Mesenchymal stem cell (in vitro differentiated cells and primary cell): ENCODE measurements at regions not wholly inside any gene's neighbourhood (a gene's known extent, or its start where the extent isn't known, plus 50 kb on each side); places are given as distances from the start of the nearest gene placed in this dataset.

Experiments used
- DNase-seq: peaks from one replicate; pipeline ENCODE4 v3.0.0-alpha.2; 2013
- H2AFZ ChIP-seq: one replicate; pipeline ENCODE4 v1.6.1; 2013; ENCODE audit warnings: low read depth, mild to moderate bottlenecking, control low read depth, inconsistent platforms, low read length, moderate library complexity
- H2AK5ac ChIP-seq: 2 replicates; pipeline ENCODE4 v1.6.1; 2013; ENCODE audit warnings: low read length, moderate library complexity, mild to moderate bottlenecking, inconsistent platforms; ENCODE audit not compliant: severe bottlenecking
- H2BK120ac ChIP-seq: one replicate; pipeline ENCODE4 v1.6.1; 2013; ENCODE audit warnings: low read depth, mild to moderate bottlenecking, inconsistent platforms, low read length, moderate library complexity
- H2BK12ac ChIP-seq, 2 experiments: one replicate each; pipeline ENCODE4 v1.6.1; 2013; ENCODE audit warnings: inconsistent platforms in 2 of 2, low read length in 2 of 2, mild to moderate bottlenecking in 2 of 2, moderate library complexity in 2 of 2, control low read depth in 1 of 2
- H2BK15ac ChIP-seq: one replicate; pipeline ENCODE4 v1.6.1; 2013; ENCODE audit warnings: mild to moderate bottlenecking, low read depth, inconsistent platforms; ENCODE audit not compliant: poor library complexity, severe bottlenecking
- H2BK5ac ChIP-seq: 2 replicates; pipeline ENCODE4 v1.6.1; 2013; ENCODE audit warnings: low read depth, mild to moderate bottlenecking, low read length, control low read depth, inconsistent platforms; ENCODE audit not compliant: poor library complexity, severe bottlenecking
- H3K14ac ChIP-seq, 2 experiments: one replicate each; pipeline ENCODE4 v1.6.1; 2013; ENCODE audit warnings: inconsistent platforms in 2 of 2, low read length in 2 of 2, control low read depth in 1 of 2, mild to moderate bottlenecking in 1 of 2, moderate library complexity in 1 of 2
- H3K18ac ChIP-seq, 2 experiments: one replicate each; pipeline ENCODE4 v1.6.1; 2013; ENCODE audit warnings: inconsistent platforms in 2 of 2, low read length in 2 of 2, control low read depth in 1 of 2, low read depth in 1 of 2, mild to moderate bottlenecking in 1 of 2
- H3K23ac ChIP-seq, 2 experiments: one replicate each; pipeline ENCODE4 v1.6.1; 2013; ENCODE audit warnings: inconsistent platforms in 2 of 2, low read length in 2 of 2, mild to moderate bottlenecking in 2 of 2, moderate library complexity in 2 of 2, control low read depth in 1 of 2
- H3K27ac ChIP-seq: 2 replicates; pipeline ENCODE4 v1.5.1; 2013; ENCODE audit warnings: mild to moderate bottlenecking, moderate library complexity, low read length, control low read depth, inconsistent platforms; ENCODE audit not compliant: poor library complexity, severe bottlenecking
- H3K27me3 ChIP-seq, 2 experiments: 2 replicates each; pipeline versions ENCODE4 v1.6.1 to v1.7.0; 2013; ENCODE audit warnings: low read length in 2 of 2, mild to moderate bottlenecking in 2 of 2, moderate library complexity in 2 of 2, control low read depth in 1 of 2, inconsistent platforms in 1 of 2; ENCODE audit not compliant: control insufficient read depth in 1 of 2, insufficient read depth in 1 of 2
- H3K36me3 ChIP-seq, 2 experiments: 2 replicates each; pipeline versions ENCODE4 v1.6.1 to v1.7.0; 2013; ENCODE audit warnings: low read length in 2 of 2, control low read depth in 1 of 2, inconsistent platforms in 1 of 2, low read depth in 1 of 2, mild to moderate bottlenecking in 1 of 2; ENCODE audit not compliant: insufficient read depth in 2 of 2, control insufficient read depth in 1 of 2
- H3K4ac ChIP-seq, 2 experiments: one replicate each; pipeline ENCODE4 v1.6.1; 2013; ENCODE audit warnings: inconsistent platforms in 2 of 2, low read length in 2 of 2, mild to moderate bottlenecking in 2 of 2, moderate library complexity in 2 of 2, control low read depth in 1 of 2, low read depth in 1 of 2
- H3K4me1 ChIP-seq: 2 replicates; pipeline ENCODE4 v1.6.1; 2013; ENCODE audit warnings: low read depth, low read length, control low read depth; ENCODE audit not compliant: control insufficient read depth, insufficient read depth
- H3K4me2 ChIP-seq: 2 replicates; pipeline ENCODE4 v1.6.1; 2013; ENCODE audit warnings: low read length, mild to moderate bottlenecking, inconsistent platforms; ENCODE audit not compliant: poor library complexity, severe bottlenecking
- H3K4me3 ChIP-seq, 2 experiments: 2 replicates each; pipeline versions ENCODE4 v1.5.1 to v1.7.0; 2013; ENCODE audit warnings: low read length in 2 of 2, mild to moderate bottlenecking in 2 of 2, control low read depth in 1 of 2, low read depth in 1 of 2; ENCODE audit not compliant: insufficient read depth in 1 of 2
- H3K79me1 ChIP-seq: replicated peaks from 2 replicates; pipeline ENCODE4 v1.6.1; 2013; ENCODE audit warnings: mild to moderate bottlenecking, control low read depth, low read length, inconsistent platforms; ENCODE audit not compliant: poor library complexity, severe bottlenecking
- H3K9ac ChIP-seq: 2 replicates; pipeline ENCODE4 v1.7.0; 2013; ENCODE audit warnings: mild to moderate bottlenecking, low read length, moderate library complexity
- H3K9me3 ChIP-seq: 2 replicates; pipeline ENCODE4 v1.7.0; 2013; ENCODE audit warnings: mild to moderate bottlenecking, low read length; ENCODE audit not compliant: control insufficient read depth
- H4K8ac ChIP-seq: one replicate; pipeline ENCODE4 v1.6.1; 2013; ENCODE audit warnings: inconsistent platforms, mild to moderate bottlenecking, low read length, moderate library complexity
- H4K91ac ChIP-seq: one replicate; pipeline ENCODE4 v1.6.1; 2013; ENCODE audit warnings: mild to moderate bottlenecking, low read length, inconsistent platforms
- WGBS: methylation state at CpG from one replicate; pipeline ENCODE4 v1.1.7; 2013; ENCODE audit warnings: mixed read lengths; 5-methylcytosine and 5-hydroxymethylcytosine counted together

GRCh38 chr18:59839931-59840685 lies 59.7 kb upstream of the PMAIP1 start:
- Histone ChIP-seq H3K18ac (peak overlapping the region in 1 of 2 experiments; percentile 9), H3K9ac (no peak overlapping the region), H4K91ac (peak overlapping the region; percentile 31), H3K4me2 (no peak overlapping the region), H3K14ac (no peak overlapping the region), H2AK5ac (no peak overlapping the region), H3K4ac (no peak overlapping the region), H2BK120ac (no peak overlapping the region), H3K27me3 (peaks cover 0 to 7% of the 10 kb centered on the region in 2 experiments), H3K4me1 (no peaks in the 10 kb centered on the region), H2BK15ac (peak overlapping the region; percentile 64), H3K4me3 (no peak overlapping the region), H3K27ac (no peak overlapping the region), H3K23ac (no peak overlapping the region), H3K79me1 (no peaks in the 10 kb centered on the region), H4K8ac (no peak overlapping the region), H3K36me3 (no peaks in the 10 kb centered on the region), H2BK12ac (peak overlapping the region in 1 of 2 experiments; percentile 52), H2BK5ac (no peak overlapping the region), H3K9me3 (no peaks in the 10 kb centered on the region), H2AFZ (no peak overlapping the region)
- DNase-seq = no peak
- 87% methylated on average over 4 of the region's 5 CpGs for WGBS

GRCh38 chr18:59839246-59839645 lies 60.5 kb upstream of the PMAIP1 start:
- no peaks in the 10 kb centered on the region for H3K9me3 ChIP-seq
- H2AFZ ChIP-seq = no peak overlapping the region
- no peak for DNase-seq
- no peak overlapping the region for H3K4ac ChIP-seq
- no peak overlapping the region for H3K23ac ChIP-seq
- no peaks in the 10 kb centered on the region for H3K4me1 ChIP-seq
- no peak overlapping the region for H2BK5ac ChIP-seq
- no peak overlapping the region for H3K4me2 ChIP-seq
- no peak overlapping the region for H3K18ac ChIP-seq
- H3K27ac ChIP-seq = no peak overlapping the region
- no peak overlapping the region for H4K8ac ChIP-seq
- peaks cover 0 to 7% of the 10 kb centered on the region in 2 experiments for H3K27me3 ChIP-seq
- no peak overlapping the region for H2AK5ac ChIP-seq
- H3K36me3 ChIP-seq = no peaks in the 10 kb centered on the region
- 80% methylated on average over 2 of the region's 2 CpGs for WGBS
- H3K14ac ChIP-seq = no peak overlapping the region
- no peaks in the 10 kb centered on the region for H3K79me1 ChIP-seq
- no peak overlapping the region for H2BK15ac ChIP-seq
- no peak overlapping the region for H2BK12ac ChIP-seq
- H4K91ac ChIP-seq = no peak overlapping the region
- H2BK120ac ChIP-seq = no peak overlapping the region
- no peak overlapping the region for H3K4me3 ChIP-seq
- H3K9ac ChIP-seq = no peak overlapping the region

GRCh38 chr18:59837586-59837985 lies 62.2 kb upstream of the PMAIP1 start:
- H4K91ac ChIP-seq = no peak overlapping the region

GRCh38 chr18:59835605-59836379 lies 64.0 kb upstream of the PMAIP1 start:
- no peak overlapping the region for H4K91ac ChIP-seq

More at GRCh38 chr18:59837586-59837985, 62.2 kb upstream of the PMAIP1 start:
- no peaks in the 10 kb centered on the region for H3K9me3 ChIP-seq
- H2BK15ac ChIP-seq = no peak overlapping the region
- H3K27ac ChIP-seq = no peak overlapping the region
- H3K23ac ChIP-seq = no peak overlapping the region
- no peaks in the 10 kb centered on the region for H3K79me1 ChIP-seq
- WGBS = 15% methylated on average over 7 of the region's 7 CpGs
- H3K36me3 ChIP-seq = no peaks in the 10 kb centered on the region
- H2BK5ac ChIP-seq = no peak overlapping the region
- no peak overlapping the region for H3K4ac ChIP-seq
- H4K8ac ChIP-seq = no peak overlapping the region
- H3K4me1 ChIP-seq = no peaks in the 10 kb centered on the region
- H2BK120ac ChIP-seq = no peak overlapping the region
- no peak overlapping the region for H3K9ac ChIP-seq
- H3K14ac ChIP-seq = no peak overlapping the region
- H2BK12ac ChIP-seq = no peak overlapping the region
- H2AFZ ChIP-seq = no peak overlapping the region
- peaks cover 8 to 11% of the 10 kb centered on the region in 2 experiments for H3K27me3 ChIP-seq
- DNase-seq = peak; percentile 78
- H2AK5ac ChIP-seq = no peak overlapping the region
- H3K4me2 ChIP-seq = no peak overlapping the region
- no peak overlapping the region for H3K18ac ChIP-seq
- no peak overlapping the region for H3K4me3 ChIP-seq

More at GRCh38 chr18:59835605-59836379, 64.0 kb upstream of the PMAIP1 start:
- 71% methylated on average over 10 of the region's 13 CpGs for WGBS
- H2BK5ac ChIP-seq = no peak overlapping the region
- peaks cover 12 to 13% of the 10 kb centered on the region in 2 experiments for H3K27me3 ChIP-seq
- H2BK120ac ChIP-seq = no peak overlapping the region
- no peak overlapping the region for H2BK12ac ChIP-seq
- H3K4me2 ChIP-seq = no peak overlapping the region
- no peak overlapping the region for H3K4me3 ChIP-seq
- no peaks in the 10 kb centered on the region for H3K36me3 ChIP-seq
- H2AFZ ChIP-seq = no peak overlapping the region
- no peak overlapping the region for H3K4ac ChIP-seq
- DNase-seq = no peak
- H3K23ac ChIP-seq = no peak overlapping the region
- H3K18ac ChIP-seq = no peak overlapping the region
- no peaks in the 10 kb centered on the region for H3K79me1 ChIP-seq
- H3K4me1 ChIP-seq = no peaks in the 10 kb centered on the region
- H3K9ac ChIP-seq = no peak overlapping the region
- H3K14ac ChIP-seq = no peak overlapping the region
- H3K9me3 ChIP-seq = no peaks in the 10 kb centered on the region
- no peak overlapping the region for H2AK5ac ChIP-seq
- H4K8ac ChIP-seq = no peak overlapping the region
- H3K27ac ChIP-seq = no peak overlapping the region
- no peak overlapping the region for H2BK15ac ChIP-seq
